ENCODE measurements at regions not wholly inside any gene's neighbourhood (a gene's known extent, or its start where the extent isn't known, plus 50 kb on each side); places are given as distances from the start of the nearest gene placed in this dataset.

DNA sequence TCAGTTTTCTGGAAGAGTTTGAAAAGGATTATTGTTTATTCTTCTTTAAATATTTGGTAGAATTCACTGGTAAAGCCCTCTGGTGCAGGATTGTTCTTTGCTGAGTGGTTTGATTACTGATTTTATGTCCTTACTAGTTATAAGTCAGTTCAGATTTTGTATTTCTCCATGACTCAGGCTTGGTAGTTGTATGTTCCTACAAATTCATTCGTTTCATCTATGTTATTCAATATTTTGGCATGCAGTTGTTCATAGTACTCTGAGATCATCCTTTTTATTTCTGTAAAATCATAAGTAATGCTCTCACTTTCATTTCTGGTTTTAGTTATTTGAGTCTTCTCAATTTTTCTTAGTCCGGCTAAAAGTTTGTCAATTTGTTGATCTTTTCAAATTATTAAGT is 58.1 kb upstream of the CRYM start:
- TF ChIP-seq, protein P1, sequence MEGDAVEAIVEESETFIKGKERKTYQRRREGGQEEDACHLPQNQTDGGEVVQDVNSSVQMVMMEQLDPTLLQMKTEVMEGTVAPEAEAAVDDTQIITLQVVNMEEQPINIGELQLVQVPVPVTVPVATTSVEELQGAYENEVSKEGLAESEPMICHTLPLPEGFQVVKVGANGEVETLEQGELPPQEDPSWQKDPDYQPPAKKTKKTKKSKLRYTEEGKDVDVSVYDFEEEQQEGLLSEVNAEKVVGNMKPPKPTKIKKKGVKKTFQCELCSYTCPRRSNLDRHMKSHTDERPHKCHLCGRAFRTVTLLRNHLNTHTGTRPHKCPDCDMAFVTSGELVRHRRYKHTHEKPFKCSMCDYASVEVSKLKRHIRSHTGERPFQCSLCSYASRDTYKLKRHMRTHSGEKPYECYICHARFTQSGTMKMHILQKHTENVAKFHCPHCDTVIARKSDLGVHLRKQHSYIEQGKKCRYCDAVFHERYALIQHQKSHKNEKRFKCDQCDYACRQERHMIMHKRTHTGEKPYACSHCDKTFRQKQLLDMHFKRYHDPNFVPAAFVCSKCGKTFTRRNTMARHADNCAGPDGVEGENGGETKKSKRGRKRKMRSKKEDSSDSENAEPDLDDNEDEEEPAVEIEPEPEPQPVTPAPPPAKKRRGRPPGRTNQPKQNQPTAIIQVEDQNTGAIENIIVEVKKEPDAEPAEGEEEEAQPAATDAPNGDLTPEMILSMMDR (IDR thresholded peaks at IDR 0.05): no peak
- TF ChIP-seq JUND (IDR thresholded peaks at IDR 0.05) (no peak), NRF1 (IDR thresholded peaks at IDR 0.05; ENCODE audit: low read depth, low read length) (no peak), TAF1 (IDR thresholded peaks at IDR 0.05; ENCODE audit: borderline replicate concordance, low read depth, low read length) (no peak), CHD2 (IDR thresholded peaks at IDR 0.05; ENCODE audit: low read length, partially characterized antibody) (no peak), GABPA (IDR thresholded peaks at IDR 0.05; ENCODE audit: low read depth) (no peak), RFX5 (IDR thresholded peaks at IDR 0.05; ENCODE audit: low read length) (no peak), POLR2AphosphoS5 (IDR thresholded peaks at IDR 0.05; ENCODE audit: low read depth, low read length) (no peak), RAD21 (IDR thresholded peaks at IDR 0.05; ENCODE audit: low read length) (no peak)
- TF ChIP-seq, protein P2, sequence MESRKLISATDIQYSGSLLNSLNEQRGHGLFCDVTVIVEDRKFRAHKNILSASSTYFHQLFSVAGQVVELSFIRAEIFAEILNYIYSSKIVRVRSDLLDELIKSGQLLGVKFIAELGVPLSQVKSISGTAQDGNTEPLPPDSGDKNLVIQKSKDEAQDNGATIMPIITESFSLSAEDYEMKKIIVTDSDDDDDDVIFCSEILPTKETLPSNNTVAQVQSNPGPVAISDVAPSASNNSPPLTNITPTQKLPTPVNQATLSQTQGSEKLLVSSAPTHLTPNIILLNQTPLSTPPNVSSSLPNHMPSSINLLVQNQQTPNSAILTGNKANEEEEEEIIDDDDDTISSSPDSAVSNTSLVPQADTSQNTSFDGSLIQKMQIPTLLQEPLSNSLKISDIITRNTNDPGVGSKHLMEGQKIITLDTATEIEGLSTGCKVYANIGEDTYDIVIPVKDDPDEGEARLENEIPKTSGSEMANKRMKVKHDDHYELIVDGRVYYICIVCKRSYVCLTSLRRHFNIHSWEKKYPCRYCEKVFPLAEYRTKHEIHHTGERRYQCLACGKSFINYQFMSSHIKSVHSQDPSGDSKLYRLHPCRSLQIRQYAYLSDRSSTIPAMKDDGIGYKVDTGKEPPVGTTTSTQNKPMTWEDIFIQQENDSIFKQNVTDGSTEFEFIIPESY (IDR thresholded peaks at IDR 0.05; ENCODE audit: borderline replicate concordance, low read depth): no peak

All from SK-N-SH (cell line).